ENCODE measurements at regions not wholly inside any gene's neighbourhood (a gene's known extent, or its start where the extent isn't known, plus 50 kb on each side); places are given as distances from the start of the nearest gene placed in this dataset.

DNA sequence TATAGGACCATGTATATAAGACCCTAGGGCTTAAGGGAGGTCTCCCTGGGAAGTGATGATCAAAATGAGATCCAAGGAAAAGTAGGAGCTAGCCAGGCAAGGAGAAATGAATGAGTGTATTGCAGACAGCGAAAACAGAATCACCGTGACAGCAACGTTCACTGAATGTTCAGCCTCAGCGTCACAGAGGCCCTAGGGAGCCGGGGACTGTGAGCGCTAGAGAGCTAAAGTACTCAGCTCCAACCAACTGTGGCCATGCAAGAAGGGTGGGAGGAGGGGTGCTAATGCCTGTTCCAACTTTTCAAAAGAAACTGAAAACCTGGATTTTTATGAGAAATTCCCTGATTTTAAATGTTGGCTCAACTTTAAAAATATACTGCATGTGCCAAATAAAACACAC, 105.5 kb upstream of the CCND2 start:
- TF ChIP-seq, protein P1, sequence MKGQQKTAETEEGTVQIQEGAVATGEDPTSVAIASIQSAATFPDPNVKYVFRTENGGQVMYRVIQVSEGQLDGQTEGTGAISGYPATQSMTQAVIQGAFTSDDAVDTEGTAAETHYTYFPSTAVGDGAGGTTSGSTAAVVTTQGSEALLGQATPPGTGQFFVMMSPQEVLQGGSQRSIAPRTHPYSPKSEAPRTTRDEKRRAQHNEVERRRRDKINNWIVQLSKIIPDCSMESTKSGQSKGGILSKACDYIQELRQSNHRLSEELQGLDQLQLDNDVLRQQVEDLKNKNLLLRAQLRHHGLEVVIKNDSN (IDR thresholded peaks at IDR 0.05) = no peak
- no peak for TF ChIP-seq RAD21 (IDR thresholded peaks at IDR 0.05; ENCODE audit: low read depth)
- TF ChIP-seq FOXM1 (IDR thresholded peaks at IDR 0.05; ENCODE audit: borderline replicate concordance, low read depth) = no peak
- no peak for TF ChIP-seq EP300 (IDR thresholded peaks at IDR 0.05; ENCODE audit: borderline replicate concordance)
- TF ChIP-seq EGR1 (IDR thresholded peaks at IDR 0.05) = no peak
- TF ChIP-seq, protein P2, sequence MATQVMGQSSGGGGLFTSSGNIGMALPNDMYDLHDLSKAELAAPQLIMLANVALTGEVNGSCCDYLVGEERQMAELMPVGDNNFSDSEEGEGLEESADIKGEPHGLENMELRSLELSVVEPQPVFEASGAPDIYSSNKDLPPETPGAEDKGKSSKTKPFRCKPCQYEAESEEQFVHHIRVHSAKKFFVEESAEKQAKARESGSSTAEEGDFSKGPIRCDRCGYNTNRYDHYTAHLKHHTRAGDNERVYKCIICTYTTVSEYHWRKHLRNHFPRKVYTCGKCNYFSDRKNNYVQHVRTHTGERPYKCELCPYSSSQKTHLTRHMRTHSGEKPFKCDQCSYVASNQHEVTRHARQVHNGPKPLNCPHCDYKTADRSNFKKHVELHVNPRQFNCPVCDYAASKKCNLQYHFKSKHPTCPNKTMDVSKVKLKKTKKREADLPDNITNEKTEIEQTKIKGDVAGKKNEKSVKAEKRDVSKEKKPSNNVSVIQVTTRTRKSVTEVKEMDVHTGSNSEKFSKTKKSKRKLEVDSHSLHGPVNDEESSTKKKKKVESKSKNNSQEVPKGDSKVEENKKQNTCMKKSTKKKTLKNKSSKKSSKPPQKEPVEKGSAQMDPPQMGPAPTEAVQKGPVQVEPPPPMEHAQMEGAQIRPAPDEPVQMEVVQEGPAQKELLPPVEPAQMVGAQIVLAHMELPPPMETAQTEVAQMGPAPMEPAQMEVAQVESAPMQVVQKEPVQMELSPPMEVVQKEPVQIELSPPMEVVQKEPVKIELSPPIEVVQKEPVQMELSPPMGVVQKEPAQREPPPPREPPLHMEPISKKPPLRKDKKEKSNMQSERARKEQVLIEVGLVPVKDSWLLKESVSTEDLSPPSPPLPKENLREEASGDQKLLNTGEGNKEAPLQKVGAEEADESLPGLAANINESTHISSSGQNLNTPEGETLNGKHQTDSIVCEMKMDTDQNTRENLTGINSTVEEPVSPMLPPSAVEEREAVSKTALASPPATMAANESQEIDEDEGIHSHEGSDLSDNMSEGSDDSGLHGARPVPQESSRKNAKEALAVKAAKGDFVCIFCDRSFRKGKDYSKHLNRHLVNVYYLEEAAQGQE (IDR thresholded peaks at IDR 0.05; ENCODE audit: low read depth) = no peak
- no peak for TF ChIP-seq YY1 (IDR thresholded peaks at IDR 0.05; ENCODE audit: low read depth)
- TF ChIP-seq TCF12 (IDR thresholded peaks at IDR 0.05; ENCODE audit: low read depth) = no peak
- TF ChIP-seq NFIC (IDR thresholded peaks at IDR 0.05) = no peak
- TF ChIP-seq ZBTB7A (IDR thresholded peaks at IDR 0.05; ENCODE audit: low read depth) = no peak
- no peak for TF ChIP-seq CEBPB (IDR thresholded peaks at IDR 0.05)
- TF ChIP-seq CREB1 (IDR thresholded peaks at IDR 0.05; ENCODE audit: low read depth) = no peak
- TF ChIP-seq TAF1 (IDR thresholded peaks at IDR 0.05; ENCODE audit: low read depth) = no peak
- TF ChIP-seq, protein P3, sequence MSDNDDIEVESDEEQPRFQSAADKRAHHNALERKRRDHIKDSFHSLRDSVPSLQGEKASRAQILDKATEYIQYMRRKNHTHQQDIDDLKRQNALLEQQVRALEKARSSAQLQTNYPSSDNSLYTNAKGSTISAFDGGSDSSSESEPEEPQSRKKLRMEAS (IDR thresholded peaks at IDR 0.05) = no peak

DNA sequence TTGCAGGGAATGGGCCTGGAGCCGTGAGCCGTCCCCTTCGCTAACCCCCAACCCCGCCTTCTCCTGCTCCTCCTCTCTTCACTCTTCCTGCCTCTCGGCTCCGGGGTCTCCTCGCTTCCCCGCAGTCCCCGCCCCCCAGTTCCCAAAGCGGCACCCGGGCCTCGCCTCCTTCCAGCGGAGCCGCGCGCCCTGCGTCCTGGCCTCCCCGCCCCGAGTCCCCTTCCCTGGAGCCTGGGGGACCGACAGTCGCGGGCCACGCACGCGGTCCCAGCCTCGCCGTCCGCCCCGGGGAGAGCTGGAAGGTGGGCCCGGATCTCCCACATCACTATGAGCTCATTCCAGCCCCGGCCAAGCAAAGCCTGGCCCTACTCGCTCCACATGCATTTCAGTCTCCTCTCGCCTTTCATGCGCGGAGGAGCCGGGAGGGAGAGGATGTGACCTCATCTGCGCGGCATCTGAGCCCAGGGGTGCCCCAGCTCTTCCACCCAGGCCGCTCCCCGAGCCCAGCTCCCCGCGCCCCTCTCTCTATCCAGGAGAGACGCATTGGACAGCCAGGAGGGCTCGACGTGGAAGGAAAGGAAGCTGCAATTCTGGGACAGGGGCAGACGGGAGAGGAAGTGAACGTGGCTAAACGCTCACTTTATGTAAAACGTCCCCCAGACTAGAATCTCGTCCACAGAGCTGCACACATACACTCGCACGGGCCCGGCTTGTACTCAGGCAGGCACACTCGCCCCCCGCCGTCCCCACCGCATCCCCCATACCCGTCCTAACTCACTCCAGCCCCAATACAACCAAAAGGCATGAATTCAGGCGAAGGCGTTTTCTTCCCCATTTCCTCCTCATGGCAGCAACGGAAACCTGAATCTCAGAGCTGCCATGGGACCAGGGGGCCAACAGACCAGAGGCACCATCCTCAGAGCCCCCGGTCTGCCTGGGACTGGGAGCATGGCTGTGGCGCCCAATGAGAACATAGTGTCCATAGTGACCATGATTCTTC, 108.7 kb upstream of the CCND2 start:
- no peak for TF ChIP-seq RAD21 (IDR thresholded peaks at IDR 0.05; ENCODE audit: low read depth)
- TF ChIP-seq CREB1 (IDR thresholded peaks at IDR 0.05; ENCODE audit: low read depth) = no peak
- TF ChIP-seq TEAD4 (IDR thresholded peaks at IDR 0.05) = no peak
- TF ChIP-seq, protein P2 (IDR thresholded peaks at IDR 0.05; ENCODE audit: low read depth) = no peak
- no peak for TF ChIP-seq ZBTB7A (IDR thresholded peaks at IDR 0.05; ENCODE audit: low read depth)
- no peak for TF ChIP-seq NFIC (IDR thresholded peaks at IDR 0.05)
- no peak for TF ChIP-seq YY1 (IDR thresholded peaks at IDR 0.05; ENCODE audit: low read depth)
- TF ChIP-seq, protein P1 (IDR thresholded peaks at IDR 0.05) = no peak
- TF ChIP-seq, protein P3 (IDR thresholded peaks at IDR 0.05) = no peak
- no peak for TF ChIP-seq TCF12 (IDR thresholded peaks at IDR 0.05; ENCODE audit: low read depth)
- no peak for TF ChIP-seq TAF1 (IDR thresholded peaks at IDR 0.05; ENCODE audit: low read depth)
- no peak for TF ChIP-seq CEBPB (IDR thresholded peaks at IDR 0.05)
- TF ChIP-seq FOXM1 (IDR thresholded peaks at IDR 0.05; ENCODE audit: borderline replicate concordance, low read depth) = no peak
- TF ChIP-seq EGR1 (IDR thresholded peaks at IDR 0.05) = no peak
- TF ChIP-seq EP300 (IDR thresholded peaks at IDR 0.05; ENCODE audit: borderline replicate concordance) = no peak

DNA sequence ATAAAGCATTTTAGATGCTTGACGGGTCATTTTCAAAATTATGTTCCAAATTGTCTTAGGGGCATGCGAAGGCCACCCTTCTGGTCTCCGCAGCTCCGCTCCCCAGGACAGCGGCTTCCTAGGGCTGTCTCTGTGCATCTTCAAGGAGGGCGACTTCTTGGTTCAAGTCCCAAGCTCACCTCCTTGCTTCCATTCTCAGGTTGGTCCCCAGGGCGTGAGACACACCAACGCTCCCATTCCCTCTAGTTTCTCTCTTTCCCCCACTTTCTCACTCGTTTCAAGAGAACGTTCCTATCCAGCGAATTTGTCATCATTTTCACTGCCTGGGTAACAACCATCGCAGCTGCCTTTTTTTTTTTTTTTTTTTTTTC, 109.4 kb upstream of the CCND2 start:
- no peak for TF ChIP-seq EGR1 (IDR thresholded peaks at IDR 0.05)

DNA sequence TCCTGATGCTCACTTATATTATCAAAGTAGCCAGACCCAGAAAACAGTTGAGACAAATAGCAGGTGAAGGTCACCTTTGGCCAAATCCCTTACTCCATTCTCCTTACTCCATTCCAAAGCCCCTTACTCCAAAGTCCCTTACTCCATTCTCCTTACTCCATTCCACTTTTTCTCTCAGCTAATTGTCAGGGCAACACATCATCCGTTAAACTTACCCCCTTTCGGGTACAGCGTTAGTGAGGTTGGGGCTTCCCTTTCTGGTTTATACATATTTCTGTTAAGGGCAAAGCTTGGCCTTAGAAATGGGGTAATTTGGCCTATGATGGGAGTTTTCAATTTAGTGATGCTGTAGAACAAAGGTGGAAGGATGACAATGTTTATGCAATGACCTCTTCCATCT, 111.8 kb upstream of the CCND2 start:
- TF ChIP-seq TCF12 (IDR thresholded peaks at IDR 0.05; ENCODE audit: low read depth) = no peak
- no peak for TF ChIP-seq FOXM1 (IDR thresholded peaks at IDR 0.05; ENCODE audit: borderline replicate concordance, low read depth)
- no peak for TF ChIP-seq TAF1 (IDR thresholded peaks at IDR 0.05; ENCODE audit: low read depth)
- TF ChIP-seq TEAD4 (IDR thresholded peaks at IDR 0.05) = no peak
- TF ChIP-seq, protein P2 (IDR thresholded peaks at IDR 0.05; ENCODE audit: low read depth) = no peak
- no peak for TF ChIP-seq NFIC (IDR thresholded peaks at IDR 0.05)
- TF ChIP-seq CREB1 (IDR thresholded peaks at IDR 0.05; ENCODE audit: low read depth) = no peak
- no peak for TF ChIP-seq CEBPB (IDR thresholded peaks at IDR 0.05)
- TF ChIP-seq RAD21 (IDR thresholded peaks at IDR 0.05; ENCODE audit: low read depth) = no peak
- TF ChIP-seq, protein P1 (IDR thresholded peaks at IDR 0.05) = no peak
- TF ChIP-seq ZBTB7A (IDR thresholded peaks at IDR 0.05; ENCODE audit: low read depth) = no peak
- TF ChIP-seq EGR1 (IDR thresholded peaks at IDR 0.05) = no peak
- TF ChIP-seq, protein P3 (IDR thresholded peaks at IDR 0.05) = no peak
- no peak for TF ChIP-seq YY1 (IDR thresholded peaks at IDR 0.05; ENCODE audit: low read depth)
- TF ChIP-seq EP300 (IDR thresholded peaks at IDR 0.05; ENCODE audit: borderline replicate concordance) = no peak
